ENCODE measurements at regions not wholly inside any gene's neighbourhood (a gene's known extent, or its start where the extent isn't known, plus 50 kb on each side); places are given as distances from the start of the nearest gene placed in this dataset.
"Not testable (repeated sequence)": the region's sequence is repeated elsewhere in the genome, so short reads cannot be mapped to it uniquely, and the experiment has no call there.

- no peaks in the 10 kb centered on the region for H3K9me3 ChIP-seq
- no peak for DNase-seq (ENCODE audit: low spot score in 2 of 2)
- H3K27me3 ChIP-seq, result no peaks in the 10 kb centered on the region
- H3K27ac ChIP-seq, result no peak overlapping the region
- H3K4me3 ChIP-seq, result no peak overlapping the region
- H3K36me3 ChIP-seq, result no peaks in the 10 kb centered on the region
- intact Hi-C loops (cut with DNase I; ENCODE audit: low total_unique reads), result no loop called here
- no peak for TF ChIP-seq CTCF (IDR thresholded peaks at IDR 0.05)
- no peak for TF ChIP-seq POLR2A (IDR thresholded peaks at IDR 0.05)
- TF ChIP-seq POLR2AphosphoS5 (IDR thresholded peaks at IDR 0.05), result no peak
- H3K4me1 ChIP-seq, result no peaks in the 10 kb centered on the region
Observed at GRCh38 chr4:38466401-38466800, 197.6 kb upstream of the KLF3 start.

- TF ChIP-seq CTCF (IDR thresholded peaks at IDR 0.05) (no peak), POLR2A (IDR thresholded peaks at IDR 0.05) (no peak), POLR2AphosphoS5 (IDR thresholded peaks at IDR 0.05) (no peak)
- Histone ChIP-seq H3K27me3 (no peaks in the 10 kb centered on the region), H3K9me3 (no peaks in the 10 kb centered on the region), H3K4me1 (no peaks in the 10 kb centered on the region), H3K36me3 (no peaks in the 10 kb centered on the region), H3K27ac (no peak overlapping the region), H3K4me3 (no peak overlapping the region)
- no peak for DNase-seq (ENCODE audit: low spot score in 2 of 2)
- intact Hi-C loops (cut with DNase I; ENCODE audit: low total_unique reads), result no loop called here
Observed at GRCh38 chr4:38467296-38467695, 196.7 kb upstream of the KLF3 start.

- intact Hi-C loops (cut with DNase I; ENCODE audit: low total_unique reads), result no loop called here
- no peaks in the 10 kb centered on the region for H3K4me1 ChIP-seq
- no peak for TF ChIP-seq POLR2A (IDR thresholded peaks at IDR 0.05)
- TF ChIP-seq CTCF (IDR thresholded peaks at IDR 0.05), result no peak
- no peak for TF ChIP-seq POLR2AphosphoS5 (IDR thresholded peaks at IDR 0.05)
Observed at GRCh38 chr4:38468339-38468866, 195.6 kb upstream of the KLF3 start.

GRCh38 chr4:38469410-38469809 lies 194.6 kb upstream of the KLF3 start:
- H3K27me3 ChIP-seq, result no peaks in the 10 kb centered on the region
- H3K4me3 ChIP-seq, result no peak overlapping the region
- TF ChIP-seq POLR2A (IDR thresholded peaks at IDR 0.05), result no peak
- no peak for TF ChIP-seq CTCF (IDR thresholded peaks at IDR 0.05)
- no peak for TF ChIP-seq POLR2AphosphoS5 (IDR thresholded peaks at IDR 0.05)
- no peaks in the 10 kb centered on the region for H3K4me1 ChIP-seq
- H3K9me3 ChIP-seq, result no peaks in the 10 kb centered on the region
- intact Hi-C loops (cut with DNase I; ENCODE audit: low total_unique reads), result no loop called here
- H3K27ac ChIP-seq, result no peak overlapping the region
- H3K36me3 ChIP-seq, result no peaks in the 10 kb centered on the region
- DNase-seq (ENCODE audit: low spot score in 2 of 2), result no peak

More at GRCh38 chr4:38468339-38468866, 195.6 kb upstream of the KLF3 start:
- Histone ChIP-seq H3K27me3 (no peaks in the 10 kb centered on the region), H3K27ac (no peak overlapping the region), H3K4me3 (no peak overlapping the region), H3K9me3 (no peaks in the 10 kb centered on the region), H3K36me3 (no peaks in the 10 kb centered on the region)
- no peak for DNase-seq (ENCODE audit: low spot score in 2 of 2)

- Histone ChIP-seq H3K4me3 (no peak overlapping the region), H3K9me3 (no peaks in the 10 kb centered on the region), H3K27me3 (no peaks in the 10 kb centered on the region), H3K36me3 (no peaks in the 10 kb centered on the region), H3K27ac (no peak overlapping the region), H3K4me1 (no peaks in the 10 kb centered on the region)
- no peak for TF ChIP-seq POLR2A (IDR thresholded peaks at IDR 0.05)
- intact Hi-C loops (cut with DNase I; ENCODE audit: low total_unique reads), result no loop called here
- no peak for DNase-seq (ENCODE audit: low spot score in 2 of 2)
Observed at GRCh38 chr4:38470735-38471262, 193.2 kb upstream of the KLF3 start.

GRCh38 chr4:38482696-38483095 lies 181.3 kb upstream of the KLF3 start:
- no peak for DNase-seq (ENCODE audit: low spot score in 2 of 2)
- Histone ChIP-seq H3K36me3 (no peaks in the 10 kb centered on the region), H3K9me3 (no peaks in the 10 kb centered on the region), H3K4me3 (no peak overlapping the region), H3K27me3 (no peaks in the 10 kb centered on the region), H3K4me1 (no peaks in the 10 kb centered on the region), H3K27ac (no peak overlapping the region)
- TF ChIP-seq CTCF (IDR thresholded peaks at IDR 0.05) (no peak), POLR2AphosphoS5 (IDR thresholded peaks at IDR 0.05) (no peak)
- intact Hi-C loops (cut with DNase I; ENCODE audit: low total_unique reads), result no loop called here

- H3K36me3 ChIP-seq; H3K27me3 ChIP-seq; H3K4me3 ChIP-seq; H3K4me1 ChIP-seq; DNase-seq (ENCODE audit: low spot score in 2 of 2); H3K27ac ChIP-seq; H3K9me3 ChIP-seq: not testable (repeated sequence)
- intact Hi-C loops (cut with DNase I; ENCODE audit: low total_unique reads), result loop anchor here (2.0 kb wide), 1 partner anchor 27 kb away; no protein-coding TSS in a partner anchor
Observed at GRCh38 chr4:38483628-38484027, 180.4 kb upstream of the KLF3 start.

All from breast epithelium (tissue), 4 donors.